CD4-positive, alpha-beta T cell treated with Interleukin-6 at 100 ng/mL for 8 hours (primary cell): ENCODE measurements at regions not wholly inside any gene's neighbourhood (a gene's known extent, or its start where the extent isn't known, plus 50 kb on each side); places are given as distances from the start of the nearest gene placed in this dataset.
"Not testable (repeated sequence)": the region's sequence is repeated elsewhere in the genome, so short reads cannot be mapped to it uniquely, and the experiment has no call there.

Source experiments
- DNase-seq: peaks from one replicate; pipeline ENCODE4 v3.0.0-alpha.2; 2020; ENCODE audit warnings: mixed read lengths, low spot score

GRCh38 chr2:91628471-91628870, 2937.0 kb downstream of the RPIA start:
- DNase-seq: not testable (repeated sequence)

- not testable (repeated sequence) for DNase-seq
These were observed 2965.7 kb downstream of the RPIA start for GRCh38 chr2:91657193-91657592.

- DNase-seq: not testable (repeated sequence)
These were observed 2966.9 kb downstream of the RPIA start for GRCh38 chr2:91658336-91658735.

- DNase-seq: not testable (repeated sequence)
These were observed 2967.9 kb downstream of the RPIA start for GRCh38 chr2:91659189-91659916.

DNA sequence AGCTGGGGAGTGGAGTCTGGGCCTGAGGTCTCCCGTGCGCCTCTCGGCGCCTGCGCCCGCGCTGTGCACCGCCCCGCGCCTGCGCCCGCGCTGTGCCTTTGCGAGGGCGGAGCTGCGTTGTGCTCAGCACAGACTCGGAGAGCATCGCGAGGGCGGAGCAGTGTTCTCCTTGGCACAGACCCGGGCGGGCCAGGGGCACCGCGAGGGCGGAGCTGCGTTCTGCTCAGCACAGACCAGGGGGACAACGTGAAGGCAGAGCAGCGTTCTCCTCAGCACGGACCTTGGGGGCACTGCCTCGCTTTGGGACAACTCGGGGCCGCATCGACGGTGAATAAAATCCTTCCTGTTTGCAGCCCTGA, 2968.4 kb downstream of the RPIA start:
- DNase-seq: not testable (repeated sequence)

DNA sequence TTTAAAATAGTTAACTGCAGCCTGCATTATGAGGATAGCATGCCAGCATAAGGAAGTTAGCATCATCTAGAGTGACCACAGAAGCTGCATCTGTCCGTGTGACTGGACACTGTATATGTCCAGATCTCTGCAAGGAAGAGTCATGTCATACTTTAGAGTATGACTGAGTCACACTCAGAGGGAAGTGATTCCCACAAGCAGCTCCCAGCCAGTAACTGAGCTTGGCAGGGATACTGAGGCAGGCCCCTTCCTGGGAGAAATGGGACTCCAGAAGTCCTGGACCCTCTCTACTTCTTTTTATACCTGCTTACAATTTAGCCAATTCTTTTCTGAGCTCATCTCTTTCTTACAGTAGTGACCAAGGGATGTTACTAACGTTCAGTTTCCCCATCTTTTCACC, 2975.9 kb downstream of the RPIA start:
- DNase-seq: not testable (repeated sequence)

GRCh38 chr2:91685541-91685940, 2994.1 kb downstream of the RPIA start:
- not testable (repeated sequence) for DNase-seq

- DNase-seq: not testable (repeated sequence)
These were observed 2994.6 kb downstream of the RPIA start for GRCh38 chr2:91686046-91686445.
